GM23338 (cell line): ENCODE measurements at regions not wholly inside any gene's neighbourhood (a gene's known extent, or its start where the extent isn't known, plus 50 kb on each side); places are given as distances from the start of the nearest gene placed in this dataset.

Source experiments
- ATAC-seq: fragments of 200-7000 bp; cut with Tn5 transposase; 3 replicates; pipeline ENCODE4 v1.9.1; 2020
- DNase-seq: peaks from one replicate; pipeline ENCODE4 v3.0.0-alpha.2; 2015; ENCODE audit warnings: low spot score
- H2AFZ ChIP-seq: fragments of 200-600 bp; sonication (generic); 2 replicates; pipeline ENCODE4 v1.8.0; 2016; ENCODE audit warnings: antibody characterized with exemption, mild to moderate bottlenecking, moderate library complexity
- H3F3A ChIP-seq: fragments of 200-600 bp; sonication (generic); replicated peaks from 2 replicates; pipeline ENCODE4 v1.8.0; 2017; ENCODE audit warnings: antibody characterized with exemption, mixed run types, low read depth
- H3K27ac ChIP-seq: fragments of 200-600 bp; sonication (generic); 2 replicates; pipeline ENCODE4 v1.6.1; 2016; ENCODE audit warnings: low read depth
- H3K27me3 ChIP-seq: fragments of 200-600 bp; sonication (generic); 2 replicates; pipeline ENCODE4 v1.8.0; 2016; ENCODE audit warnings: mild to moderate bottlenecking, mixed run types, moderate library complexity; ENCODE audit not compliant: insufficient read depth
- H3K36me3 ChIP-seq: fragments of 200-600 bp; sonication (generic); 2 replicates; pipeline ENCODE4 v1.8.0; 2016; ENCODE audit warnings: mild to moderate bottlenecking; ENCODE audit not compliant: insufficient read depth
- H3K4me1 ChIP-seq: fragments of 200-600 bp; sonication (generic); 2 replicates; pipeline ENCODE4 v1.8.0; 2016; ENCODE audit warnings: mild to moderate bottlenecking, moderate library complexity; ENCODE audit not compliant: insufficient read depth
- H3K4me2 ChIP-seq: fragments of 200-600 bp; sonication (generic); 2 replicates; pipeline ENCODE4 v1.7.1; 2017; ENCODE audit warnings: mixed run types
- H3K4me3 ChIP-seq: fragments of 200-600 bp; sonication (generic); 2 replicates; pipeline ENCODE4 v1.6.1; 2016; ENCODE audit warnings: mixed run types
- H3K79me2 ChIP-seq: fragments of 200-600 bp; sonication (generic); replicated peaks from 2 replicates; pipeline ENCODE4 v1.8.0; 2017; ENCODE audit warnings: mild to moderate bottlenecking; ENCODE audit not compliant: insufficient read depth
- H3K9me2 ChIP-seq: fragments of 200-600 bp; sonication (generic); 2 replicates; pipeline ENCODE4 v1.8.0; 2017; ENCODE audit not compliant: insufficient read depth
- H4K20me1 ChIP-seq: fragments of 200-600 bp; sonication (generic); replicated peaks from 2 replicates; pipeline ENCODE4 v1.8.0; 2017; ENCODE audit warnings: mild to moderate bottlenecking; ENCODE audit not compliant: insufficient read depth
- H3K27ac Mint-ChIP-seq: 2 replicates; pipeline ENCODE4 v1.8.0; 2020; ENCODE audit warnings: inconsistent platforms, mild to moderate bottlenecking, moderate library complexity, mixed read lengths
- H3K27me3 Mint-ChIP-seq: 3 replicates; pipeline ENCODE4 v1.8.0; 2022; ENCODE audit warnings: low read depth, mild to moderate bottlenecking, moderate library complexity, mixed read lengths, inconsistent platforms; ENCODE audit not compliant: insufficient read depth, poor library complexity
- H3K36me3 Mint-ChIP-seq: 3 replicates; pipeline ENCODE4 v1.8.0; 2021; ENCODE audit warnings: low read depth, mild to moderate bottlenecking, inconsistent platforms, moderate library complexity, mixed read lengths
- H3K4me1 Mint-ChIP-seq: 3 replicates; pipeline ENCODE4 v1.8.0; 2020; ENCODE audit warnings: mild to moderate bottlenecking, inconsistent platforms, mixed read lengths
- H3K4me3 Mint-ChIP-seq: 3 replicates; pipeline ENCODE4 v1.8.0; 2021; ENCODE audit warnings: moderate library complexity, mild to moderate bottlenecking, inconsistent platforms, mixed read lengths
- H3K9me3 Mint-ChIP-seq: 3 replicates; pipeline ENCODE4 v1.8.0; 2020; ENCODE audit warnings: moderate library complexity, mild to moderate bottlenecking, inconsistent platforms, mixed read lengths
- CREB1 ChIP-seq: fragments of 250-450 bp; sonication (Bioruptor Pico); IDR thresholded peaks from 2 replicates; pipeline ENCODE4 v1.5.0; 2020; ENCODE audit warnings: low read depth, mild to moderate bottlenecking, moderate library complexity
- EZH2 ChIP-seq: fragments of 200-600 bp; sonication (generic); IDR thresholded peaks from one replicate; pipeline ENCODE4 v1.8.0; 2017; ENCODE audit warnings: antibody characterized with exemption, mild to moderate bottlenecking, low read depth; ENCODE audit not compliant: unreplicated experiment
- EZH2phosphoT487 ChIP-seq: fragments of 200-600 bp; sonication (generic); IDR thresholded peaks from one replicate; pipeline ENCODE4 v1.8.1; 2018; ENCODE audit warnings: antibody characterized with exemption; ENCODE audit not compliant: unreplicated experiment
- JUNB ChIP-seq: IDR thresholded peaks from one replicate; pipeline ENCODE4 v1.6.1; 2016; ENCODE audit warnings: antibody characterized with exemption; ENCODE audit not compliant: unreplicated experiment
- NANOG ChIP-seq: IDR thresholded peaks from 2 replicates; pipeline ENCODE4 v1.6.1; 2016; ENCODE audit warnings: antibody characterized with exemption, borderline replicate concordance
- POLR2AphosphoS5 ChIP-seq: IDR thresholded peaks from 2 replicates; pipeline ENCODE4 v1.6.1; 2016; ENCODE audit warnings: antibody characterized with exemption, low read depth
- STAT1 ChIP-seq: IDR thresholded peaks from one replicate; pipeline ENCODE4 v1.6.1; 2016; ENCODE audit warnings: antibody characterized with exemption; ENCODE audit not compliant: unreplicated experiment
- ZNF114 ChIP-seq: fragments of 250-450 bp; sonication (Bioruptor Pico); IDR thresholded peaks from 2 replicates; pipeline ENCODE4 v1.5.0; 2020; ENCODE audit warnings: mild to moderate bottlenecking, moderate library complexity
- ZNF331 ChIP-seq: fragments of 250-450 bp; sonication (Bioruptor Pico); IDR thresholded peaks from 2 replicates; pipeline ENCODE4 v1.5.0; 2020; ENCODE audit warnings: low read depth, mild to moderate bottlenecking, moderate library complexity
- TF ChIP-seq, protein P1 (sequence below): IDR thresholded peaks from one replicate; pipeline ENCODE4 v1.6.1; 2018; ENCODE audit warnings: antibody characterized with exemption; ENCODE audit not compliant: unreplicated experiment
- TF ChIP-seq, protein P2 (sequence below): fragments of 250-450 bp; sonication (Bioruptor Pico); IDR thresholded peaks from 2 replicates; pipeline ENCODE4 v1.5.0; 2020; ENCODE audit warnings: mild to moderate bottlenecking, moderate library complexity
- TF ChIP-seq, protein P3 (sequence below), 2 experiments: fragments of 200-600 bp in 1 of 2; sonication (generic) in 1 of 2; conservative IDR thresholded peaks; 2 replicates each; pipeline versions ENCODE4 v1.5.1 to v1.6.1; 2016 to 2017; ENCODE audit warnings: antibody characterized with exemption in 2 of 2, low read depth in 2 of 2, mild to moderate bottlenecking in 2 of 2, moderate library complexity in 1 of 2

DNA sequence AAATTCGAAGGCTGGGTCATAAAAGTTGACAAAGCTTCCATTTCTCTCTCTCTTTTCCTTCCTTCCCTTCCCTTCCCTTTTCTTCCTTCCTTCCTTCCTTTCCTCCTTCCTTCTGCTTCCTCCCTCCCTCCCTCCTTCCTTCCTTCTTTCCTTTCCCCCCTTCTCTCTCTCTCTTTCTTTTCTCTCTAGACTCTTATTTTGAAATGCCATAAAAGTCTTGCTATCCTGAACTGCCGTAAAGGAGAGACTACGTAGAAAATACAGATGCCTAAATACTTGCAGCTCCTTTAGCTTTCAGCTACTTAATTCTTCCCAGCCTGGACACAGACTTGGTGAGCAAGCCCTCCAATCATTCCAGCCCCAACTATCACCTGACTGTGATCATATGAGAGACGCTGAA, 1644.4 kb downstream of the FAM181B start:
- no peak overlapping the region for H3K4me2 ChIP-seq
- no peaks in the 10 kb centered on the region for H3K9me2 ChIP-seq
- H3K79me2 ChIP-seq = no peaks in the 10 kb centered on the region
- H3K36me3 Mint-ChIP-seq = no peaks in the 10 kb centered on the region
- no peaks in the 10 kb centered on the region for H3K36me3 ChIP-seq
- peak; percentile 11 for DNase-seq
- no peaks in the 10 kb centered on the region for H3K27me3 Mint-ChIP-seq
- no peaks in the 10 kb centered on the region for H3K4me1 ChIP-seq
- H3K27me3 ChIP-seq = no peaks in the 10 kb centered on the region
- H4K20me1 ChIP-seq = no peaks in the 10 kb centered on the region
- H3K27ac ChIP-seq = no peak overlapping the region
- H3K27ac Mint-ChIP-seq = no peak overlapping the region
- H3K4me3 ChIP-seq = no peak overlapping the region
- ATAC-seq = no peak
- H2AFZ ChIP-seq = peak overlapping the region; percentile 12
- no peak for TF ChIP-seq NANOG
- TF ChIP-seq ZNF331 = no peak
- TF ChIP-seq POLR2AphosphoS5 = no peak
- TF ChIP-seq ZNF114 = no peak
- no peak for TF ChIP-seq EZH2phosphoT487
- no peaks in the 10 kb centered on the region for H3F3A ChIP-seq
- H3K4me3 Mint-ChIP-seq = no peak overlapping the region
- H3K9me3 Mint-ChIP-seq = no peaks in the 10 kb centered on the region
- no peaks in the 10 kb centered on the region for H3K4me1 Mint-ChIP-seq

DNA sequence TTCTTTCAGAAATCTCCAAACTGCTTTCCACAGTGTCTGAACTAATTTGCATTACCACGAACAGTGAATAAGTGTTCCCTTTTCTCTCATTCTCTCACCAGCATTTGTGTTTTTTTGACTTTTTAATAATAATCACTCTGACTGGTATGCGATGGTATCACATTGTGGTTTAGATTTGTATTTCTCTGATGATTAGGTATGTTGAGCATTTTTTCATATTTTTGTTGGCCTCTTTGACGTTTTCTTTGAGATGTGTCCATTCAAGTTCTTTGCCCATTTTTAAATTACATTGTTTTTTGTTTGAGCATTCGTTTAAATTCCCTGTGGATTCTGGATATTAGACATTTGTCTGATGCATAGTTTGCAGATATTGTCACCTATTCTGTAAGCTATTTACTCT, 1639.6 kb upstream of the TENM4 start:
- H3K27me3 Mint-ChIP-seq = peaks cover 1% of the 10 kb centered on the region
- H3K36me3 Mint-ChIP-seq = no peaks in the 10 kb centered on the region; the same call in 2 of the 3 replicates
- DNase-seq (no peak), ATAC-seq (no peak)
- Histone ChIP-seq H3K36me3 (no peaks in the 10 kb centered on the region), H4K20me1 (no peaks in the 10 kb centered on the region), H3K9me2 (0 out of 2 replicates have a peak, but pooled peaks cover 3% of the 10 kb centered on the region), H3K79me2 (no peaks in the 10 kb centered on the region), H3F3A (no peaks in the 10 kb centered on the region), H3K4me1 (no peaks in the 10 kb centered on the region), H3K27me3 (no peaks in the 10 kb centered on the region), H3K4me2 (no peak overlapping the region), H3K4me3 (no peak overlapping the region), H3K27ac (no peak overlapping the region), H2AFZ (no peak overlapping the region)
- no peak overlapping the region for H3K4me3 Mint-ChIP-seq
- H3K4me1 Mint-ChIP-seq = no peaks in the 10 kb centered on the region
- no peaks in the 10 kb centered on the region for H3K9me3 Mint-ChIP-seq
- H3K27ac Mint-ChIP-seq = no peak overlapping the region
- no peak for TF ChIP-seq EZH2
- TF ChIP-seq ZNF114 = no peak
- TF ChIP-seq, protein P1, sequence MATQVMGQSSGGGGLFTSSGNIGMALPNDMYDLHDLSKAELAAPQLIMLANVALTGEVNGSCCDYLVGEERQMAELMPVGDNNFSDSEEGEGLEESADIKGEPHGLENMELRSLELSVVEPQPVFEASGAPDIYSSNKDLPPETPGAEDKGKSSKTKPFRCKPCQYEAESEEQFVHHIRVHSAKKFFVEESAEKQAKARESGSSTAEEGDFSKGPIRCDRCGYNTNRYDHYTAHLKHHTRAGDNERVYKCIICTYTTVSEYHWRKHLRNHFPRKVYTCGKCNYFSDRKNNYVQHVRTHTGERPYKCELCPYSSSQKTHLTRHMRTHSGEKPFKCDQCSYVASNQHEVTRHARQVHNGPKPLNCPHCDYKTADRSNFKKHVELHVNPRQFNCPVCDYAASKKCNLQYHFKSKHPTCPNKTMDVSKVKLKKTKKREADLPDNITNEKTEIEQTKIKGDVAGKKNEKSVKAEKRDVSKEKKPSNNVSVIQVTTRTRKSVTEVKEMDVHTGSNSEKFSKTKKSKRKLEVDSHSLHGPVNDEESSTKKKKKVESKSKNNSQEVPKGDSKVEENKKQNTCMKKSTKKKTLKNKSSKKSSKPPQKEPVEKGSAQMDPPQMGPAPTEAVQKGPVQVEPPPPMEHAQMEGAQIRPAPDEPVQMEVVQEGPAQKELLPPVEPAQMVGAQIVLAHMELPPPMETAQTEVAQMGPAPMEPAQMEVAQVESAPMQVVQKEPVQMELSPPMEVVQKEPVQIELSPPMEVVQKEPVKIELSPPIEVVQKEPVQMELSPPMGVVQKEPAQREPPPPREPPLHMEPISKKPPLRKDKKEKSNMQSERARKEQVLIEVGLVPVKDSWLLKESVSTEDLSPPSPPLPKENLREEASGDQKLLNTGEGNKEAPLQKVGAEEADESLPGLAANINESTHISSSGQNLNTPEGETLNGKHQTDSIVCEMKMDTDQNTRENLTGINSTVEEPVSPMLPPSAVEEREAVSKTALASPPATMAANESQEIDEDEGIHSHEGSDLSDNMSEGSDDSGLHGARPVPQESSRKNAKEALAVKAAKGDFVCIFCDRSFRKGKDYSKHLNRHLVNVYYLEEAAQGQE = no peak
- TF ChIP-seq CREB1 (CRISPR knock-in tag) = no peak
- TF ChIP-seq NANOG = no peak
- TF ChIP-seq POLR2AphosphoS5 = no peak
- TF ChIP-seq, protein P2, sequence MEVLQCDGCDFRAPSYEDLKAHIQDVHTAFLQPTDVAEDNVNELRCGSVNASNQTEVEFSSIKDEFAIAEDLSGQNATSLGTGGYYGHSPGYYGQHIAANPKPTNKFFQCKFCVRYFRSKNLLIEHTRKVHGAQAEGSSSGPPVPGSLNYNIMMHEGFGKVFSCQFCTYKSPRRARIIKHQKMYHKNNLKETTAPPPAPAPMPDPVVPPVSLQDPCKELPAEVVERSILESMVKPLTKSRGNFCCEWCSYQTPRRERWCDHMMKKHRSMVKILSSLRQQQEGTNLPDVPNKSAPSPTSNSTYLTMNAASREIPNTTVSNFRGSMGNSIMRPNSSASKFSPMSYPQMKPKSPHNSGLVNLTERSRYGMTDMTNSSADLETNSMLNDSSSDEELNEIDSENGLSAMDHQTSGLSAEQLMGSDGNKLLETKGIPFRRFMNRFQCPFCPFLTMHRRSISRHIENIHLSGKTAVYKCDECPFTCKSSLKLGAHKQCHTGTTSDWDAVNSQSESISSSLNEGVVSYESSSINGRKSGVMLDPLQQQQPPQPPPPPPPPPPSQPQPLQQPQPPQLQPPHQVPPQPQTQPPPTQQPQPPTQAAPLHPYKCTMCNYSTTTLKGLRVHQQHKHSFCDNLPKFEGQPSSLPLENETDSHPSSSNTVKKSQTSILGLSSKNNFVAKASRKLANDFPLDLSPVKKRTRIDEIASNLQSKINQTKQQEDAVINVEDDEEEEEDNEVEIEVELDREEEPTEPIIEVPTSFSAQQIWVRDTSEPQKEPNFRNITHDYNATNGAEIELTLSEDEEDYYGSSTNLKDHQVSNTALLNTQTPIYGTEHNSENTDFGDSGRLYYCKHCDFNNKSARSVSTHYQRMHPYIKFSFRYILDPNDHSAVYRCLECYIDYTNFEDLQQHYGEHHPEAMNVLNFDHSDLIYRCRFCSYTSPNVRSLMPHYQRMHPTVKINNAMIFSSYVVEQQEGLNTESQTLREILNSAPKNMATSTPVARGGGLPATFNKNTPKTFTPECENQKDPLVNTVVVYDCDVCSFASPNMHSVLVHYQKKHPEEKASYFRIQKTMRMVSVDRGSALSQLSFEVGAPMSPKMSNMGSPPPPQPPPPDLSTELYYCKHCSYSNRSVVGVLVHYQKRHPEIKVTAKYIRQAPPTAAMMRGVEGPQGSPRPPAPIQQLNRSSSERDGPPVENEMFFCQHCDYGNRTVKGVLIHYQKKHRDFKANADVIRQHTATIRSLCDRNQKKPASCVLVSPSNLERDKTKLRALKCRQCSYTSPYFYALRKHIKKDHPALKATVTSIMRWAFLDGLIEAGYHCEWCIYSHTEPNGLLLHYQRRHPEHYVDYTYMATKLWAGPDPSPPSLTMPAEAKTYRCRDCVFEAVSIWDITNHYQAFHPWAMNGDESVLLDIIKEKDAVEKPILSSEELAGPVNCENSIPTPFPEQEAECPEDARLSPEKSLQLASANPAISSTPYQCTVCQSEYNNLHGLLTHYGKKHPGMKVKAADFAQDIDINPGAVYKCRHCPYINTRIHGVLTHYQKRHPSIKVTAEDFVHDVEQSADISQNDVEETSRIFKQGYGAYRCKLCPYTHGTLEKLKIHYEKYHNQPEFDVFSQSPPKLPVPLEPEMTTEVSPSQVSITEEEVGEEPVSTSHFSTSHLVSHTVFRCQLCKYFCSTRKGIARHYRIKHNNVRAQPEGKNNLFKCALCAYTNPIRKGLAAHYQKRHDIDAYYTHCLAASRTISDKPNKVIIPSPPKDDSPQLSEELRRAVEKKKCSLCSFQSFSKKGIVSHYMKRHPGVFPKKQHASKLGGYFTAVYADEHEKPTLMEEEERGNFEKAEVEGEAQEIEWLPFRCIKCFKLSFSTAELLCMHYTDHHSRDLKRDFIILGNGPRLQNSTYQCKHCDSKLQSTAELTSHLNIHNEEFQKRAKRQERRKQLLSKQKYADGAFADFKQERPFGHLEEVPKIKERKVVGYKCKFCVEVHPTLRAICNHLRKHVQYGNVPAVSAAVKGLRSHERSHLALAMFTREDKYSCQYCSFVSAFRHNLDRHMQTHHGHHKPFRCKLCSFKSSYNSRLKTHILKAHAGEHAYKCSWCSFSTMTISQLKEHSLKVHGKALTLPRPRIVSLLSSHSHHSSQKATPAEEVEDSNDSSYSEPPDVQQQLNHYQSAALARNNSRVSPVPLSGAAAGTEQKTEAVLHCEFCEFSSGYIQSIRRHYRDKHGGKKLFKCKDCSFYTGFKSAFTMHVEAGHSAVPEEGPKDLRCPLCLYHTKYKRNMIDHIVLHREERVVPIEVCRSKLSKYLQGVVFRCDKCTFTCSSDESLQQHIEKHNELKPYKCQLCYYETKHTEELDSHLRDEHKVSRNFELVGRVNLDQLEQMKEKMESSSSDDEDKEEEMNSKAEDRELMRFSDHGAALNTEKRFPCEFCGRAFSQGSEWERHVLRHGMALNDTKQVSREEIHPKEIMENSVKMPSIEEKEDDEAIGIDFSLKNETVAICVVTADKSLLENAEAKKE = no peak
- TF ChIP-seq, protein P3, sequence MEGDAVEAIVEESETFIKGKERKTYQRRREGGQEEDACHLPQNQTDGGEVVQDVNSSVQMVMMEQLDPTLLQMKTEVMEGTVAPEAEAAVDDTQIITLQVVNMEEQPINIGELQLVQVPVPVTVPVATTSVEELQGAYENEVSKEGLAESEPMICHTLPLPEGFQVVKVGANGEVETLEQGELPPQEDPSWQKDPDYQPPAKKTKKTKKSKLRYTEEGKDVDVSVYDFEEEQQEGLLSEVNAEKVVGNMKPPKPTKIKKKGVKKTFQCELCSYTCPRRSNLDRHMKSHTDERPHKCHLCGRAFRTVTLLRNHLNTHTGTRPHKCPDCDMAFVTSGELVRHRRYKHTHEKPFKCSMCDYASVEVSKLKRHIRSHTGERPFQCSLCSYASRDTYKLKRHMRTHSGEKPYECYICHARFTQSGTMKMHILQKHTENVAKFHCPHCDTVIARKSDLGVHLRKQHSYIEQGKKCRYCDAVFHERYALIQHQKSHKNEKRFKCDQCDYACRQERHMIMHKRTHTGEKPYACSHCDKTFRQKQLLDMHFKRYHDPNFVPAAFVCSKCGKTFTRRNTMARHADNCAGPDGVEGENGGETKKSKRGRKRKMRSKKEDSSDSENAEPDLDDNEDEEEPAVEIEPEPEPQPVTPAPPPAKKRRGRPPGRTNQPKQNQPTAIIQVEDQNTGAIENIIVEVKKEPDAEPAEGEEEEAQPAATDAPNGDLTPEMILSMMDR (conservative IDR thresholded peaks at IDR 0.05; ENCODE audit: low read depth in 2 of 2) = no peak
- TF ChIP-seq JUNB = no peak
- TF ChIP-seq STAT1 = no peak
- no peak for TF ChIP-seq EZH2phosphoT487
